Left lung (tissue), 4 donors: ENCODE measurements at regions not wholly inside any gene's neighbourhood (a gene's known extent, or its start where the extent isn't known, plus 50 kb on each side); places are given as distances from the start of the nearest gene placed in this dataset.

Source experiments
- ATAC-seq: fragments of 200-7000 bp; cut with Tn5 transposase; one replicate; pipeline ENCODE4 v1.9.1; 2020; ENCODE audit warnings: moderate library complexity
- DNase-seq, 4 donors: peaks; one replicate each; pipeline ENCODE4 v3.0.0-alpha.2; 2013 to 2020
- H3K27ac ChIP-seq, 2 donors: fragments of 200-600 bp; sonication (generic) in 1 of 2; one replicate each; pipeline versions ENCODE4 v1.5.0 to v1.8.0; 2020 to 2021
- H3K27me3 ChIP-seq, 2 donors: fragments of 200-600 bp; sonication (generic) in 1 of 2; one replicate each; pipeline versions ENCODE4 v1.5.0 to v1.8.0; 2020 to 2021
- H3K36me3 ChIP-seq, 2 donors: fragments of 200-600 bp; sonication (generic) in 1 of 2; one replicate each; pipeline versions ENCODE4 v1.5.0 to v1.8.0; 2020 to 2021
- H3K4me1 ChIP-seq, 2 donors: fragments of 200-600 bp; one replicate each; pipeline ENCODE4 v1.8.0; 2021
- H3K4me3 ChIP-seq, 2 donors: fragments of 200-600 bp; sonication (generic) in 1 of 2; one replicate each; pipeline versions ENCODE4 v1.5.0 to v1.8.0; 2020 to 2021; ENCODE audit warnings: mild to moderate bottlenecking in 1 of 2
- H3K9me3 ChIP-seq, 2 donors: fragments of 200-600 bp; sonication (generic) in 1 of 2; one replicate each; pipeline versions ENCODE4 v1.5.0 to v1.8.0; 2020 to 2021
- intact Hi-C, 2 donors: fragments of 100-400 bp; cut with DNase I; formaldehyde crosslinking; loops; one replicate each; pipeline versions ENCODE4 v1.11.2 to v1.14.2; 2022
- TF ChIP-seq, protein P1 (sequence below), 2 donors: fragments of 200-600 bp; sonication (generic) in 1 of 2; IDR thresholded peaks; one replicate each; pipeline versions ENCODE4 v1.5.0 to v1.8.0; 2021; ENCODE audit warnings: antibody characterized with exemption in 2 of 2
- donor health status: DM: no; HTN: yes; CAD: no.
- donor health status: DM: no; HTN: no; CAD: no.

GRCh38 chr12:126389220-126389841, 1324.1 kb downstream of the AACS start:
- H3K9me3 ChIP-seq: peaks cover 0 to 3% of the 10 kb centered on the region in 2 donors
- ATAC-seq (no peak), DNase-seq (peak in 1 of 4 donors; percentile 16)
- H3K4me1 ChIP-seq: no peaks in the 10 kb centered on the region
- H3K36me3 ChIP-seq: no peaks in the 10 kb centered on the region
- TF ChIP-seq, protein P1, sequence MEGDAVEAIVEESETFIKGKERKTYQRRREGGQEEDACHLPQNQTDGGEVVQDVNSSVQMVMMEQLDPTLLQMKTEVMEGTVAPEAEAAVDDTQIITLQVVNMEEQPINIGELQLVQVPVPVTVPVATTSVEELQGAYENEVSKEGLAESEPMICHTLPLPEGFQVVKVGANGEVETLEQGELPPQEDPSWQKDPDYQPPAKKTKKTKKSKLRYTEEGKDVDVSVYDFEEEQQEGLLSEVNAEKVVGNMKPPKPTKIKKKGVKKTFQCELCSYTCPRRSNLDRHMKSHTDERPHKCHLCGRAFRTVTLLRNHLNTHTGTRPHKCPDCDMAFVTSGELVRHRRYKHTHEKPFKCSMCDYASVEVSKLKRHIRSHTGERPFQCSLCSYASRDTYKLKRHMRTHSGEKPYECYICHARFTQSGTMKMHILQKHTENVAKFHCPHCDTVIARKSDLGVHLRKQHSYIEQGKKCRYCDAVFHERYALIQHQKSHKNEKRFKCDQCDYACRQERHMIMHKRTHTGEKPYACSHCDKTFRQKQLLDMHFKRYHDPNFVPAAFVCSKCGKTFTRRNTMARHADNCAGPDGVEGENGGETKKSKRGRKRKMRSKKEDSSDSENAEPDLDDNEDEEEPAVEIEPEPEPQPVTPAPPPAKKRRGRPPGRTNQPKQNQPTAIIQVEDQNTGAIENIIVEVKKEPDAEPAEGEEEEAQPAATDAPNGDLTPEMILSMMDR (IDR thresholded peaks at IDR 0.05): no peak
- no peaks in the 10 kb centered on the region for H3K27me3 ChIP-seq
- H3K27ac ChIP-seq: no peak overlapping the region
- intact Hi-C loops: no loop called here
- H3K4me3 ChIP-seq: no peak overlapping the region

DNA sequence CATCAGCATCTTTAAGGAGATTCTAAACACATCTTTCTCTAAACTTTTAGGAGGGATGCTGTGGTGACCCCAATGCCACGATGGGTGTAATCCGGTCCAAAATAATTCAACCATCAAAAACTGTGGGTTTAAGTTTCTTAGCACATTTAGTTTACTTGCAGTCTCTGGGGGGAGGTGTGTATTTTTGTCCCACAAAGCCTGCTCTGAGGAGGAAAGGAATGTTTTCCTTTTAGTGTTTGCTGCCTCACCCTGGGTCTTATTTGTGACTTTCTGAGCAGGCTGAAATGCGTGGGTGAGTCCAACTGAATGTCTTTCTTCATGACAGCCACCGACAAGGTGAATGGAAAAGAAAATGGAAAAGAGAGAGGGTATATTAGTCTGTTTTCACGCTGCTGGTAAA, 1324.7 kb downstream of the AACS start:
- intact Hi-C loops: no loop called here
- TF ChIP-seq, protein P1 (IDR thresholded peaks at IDR 0.05): no peak
- DNase-seq (no peak), ATAC-seq (no peak)
- Histone ChIP-seq H3K4me3 (no peak overlapping the region), H3K27ac (no peak overlapping the region), H3K27me3 (no peaks in the 10 kb centered on the region), H3K4me1 (no peaks in the 10 kb centered on the region), H3K36me3 (no peaks in the 10 kb centered on the region), H3K9me3 (peaks cover 0 to 3% of the 10 kb centered on the region in 2 donors)

DNA sequence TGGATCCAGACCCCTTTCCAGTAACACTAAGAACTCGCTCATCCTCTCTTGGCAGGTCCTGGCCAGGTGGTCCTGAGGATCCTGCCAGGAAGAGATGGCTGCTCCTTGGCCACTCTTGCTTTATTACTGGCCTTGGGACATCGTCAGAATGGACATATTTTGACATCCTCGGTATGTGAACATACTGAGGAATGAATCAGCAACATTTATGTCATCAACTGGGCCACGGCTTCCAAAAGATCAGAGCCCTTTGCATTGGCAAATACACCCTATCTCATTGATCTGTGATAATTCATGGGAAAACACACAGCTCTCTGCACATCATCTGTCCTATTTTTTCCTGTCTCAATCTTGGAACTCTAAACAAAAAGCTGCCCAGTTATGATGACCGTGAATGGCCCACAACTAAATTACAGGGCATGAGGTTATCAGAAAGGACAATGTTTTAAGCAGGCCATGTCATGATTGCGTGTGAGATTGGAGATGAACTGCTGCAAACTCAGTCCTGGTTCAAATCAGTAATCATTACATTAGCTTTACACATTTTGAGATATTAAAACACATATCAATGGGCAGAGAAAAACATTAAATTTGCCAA, 1325.8 kb downstream of the AACS start:
- Histone ChIP-seq H3K4me1 (no peaks in the 10 kb centered on the region), H3K36me3 (no peaks in the 10 kb centered on the region), H3K9me3 (peaks cover 0 to 6% of the 10 kb centered on the region in 2 donors), H3K27me3 (no peaks in the 10 kb centered on the region), H3K27ac (no peak overlapping the region), H3K4me3 (no peak overlapping the region)
- TF ChIP-seq, protein P1 (IDR thresholded peaks at IDR 0.05): no peak
- no peak for DNase-seq
- intact Hi-C loops: no loop called here
- ATAC-seq: no peak

- ATAC-seq: no peak
- H3K27ac ChIP-seq: no peak overlapping the region
- peaks cover 0 to 15% of the 10 kb centered on the region in 2 donors for H3K9me3 ChIP-seq
- no peaks in the 10 kb centered on the region for H3K4me1 ChIP-seq
- no peaks in the 10 kb centered on the region for H3K27me3 ChIP-seq
- no peak for DNase-seq
- no peaks in the 10 kb centered on the region for H3K36me3 ChIP-seq
- TF ChIP-seq, protein P1 (IDR thresholded peaks at IDR 0.05): no peak
- no peak overlapping the region for H3K4me3 ChIP-seq
- intact Hi-C loops: no loop called here
These were observed 1331.3 kb downstream of the AACS start for GRCh38 chr12:126396536-126396935.

DNA sequence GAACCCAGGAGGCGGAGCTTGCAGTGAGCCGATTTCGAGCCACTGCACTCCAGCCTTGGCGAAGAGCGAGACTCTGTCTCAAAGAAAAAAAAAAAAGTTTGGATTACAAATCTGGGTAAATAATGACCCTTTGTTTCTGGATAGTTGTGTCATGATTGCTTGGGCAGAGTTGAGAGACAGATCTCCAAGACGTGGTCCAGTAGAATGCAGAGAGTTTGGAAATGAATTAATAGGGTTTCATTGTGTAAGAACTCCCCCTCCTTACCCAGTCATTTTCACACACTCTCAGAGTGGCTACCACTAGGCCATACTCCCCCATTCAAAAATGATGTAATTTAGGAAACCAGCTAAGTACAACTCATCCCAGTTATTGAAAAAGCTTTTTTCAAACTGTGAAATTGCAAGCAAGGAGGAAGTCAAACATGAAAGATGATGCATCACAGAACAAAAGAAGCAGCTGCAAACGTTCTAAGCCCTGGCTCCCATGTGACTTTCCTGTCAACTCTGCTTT, 1331.9 kb downstream of the AACS start:
- H3K4me3 ChIP-seq: no peak overlapping the region
- ATAC-seq: no peak
- H3K27me3 ChIP-seq: no peaks in the 10 kb centered on the region
- no peaks in the 10 kb centered on the region for H3K36me3 ChIP-seq
- DNase-seq: no peak
- H3K9me3 ChIP-seq: peaks cover 0 to 15% of the 10 kb centered on the region in 2 donors
- TF ChIP-seq, protein P1 (IDR thresholded peaks at IDR 0.05): no peak
- H3K4me1 ChIP-seq: no peaks in the 10 kb centered on the region
- H3K27ac ChIP-seq: no peak overlapping the region
- intact Hi-C loops: no loop called here
